Duodenal mucosa (tissue), 2 donors: ENCODE measurements at regions not wholly inside any gene's neighbourhood (a gene's known extent, or its start where the extent isn't known, plus 50 kb on each side); places are given as distances from the start of the nearest gene placed in this dataset.
"Not testable (repeated sequence)": the region's sequence is repeated elsewhere in the genome, so short reads cannot be mapped to it uniquely, and the experiment has no call there.

ENCODE experiments used
- H3K27ac ChIP-seq: one replicate; pipeline ENCODE4 v1.7.0; 2013; ENCODE audit warnings: low read depth, low read length
- H3K27me3 ChIP-seq, 2 donors: one replicate each; pipeline ENCODE4 v1.7.0; 2013; ENCODE audit warnings: low read length in 2 of 2, control low read depth in 1 of 2; ENCODE audit not compliant: insufficient read depth in 2 of 2, control insufficient read depth in 1 of 2
- H3K36me3 ChIP-seq, 2 donors: one replicate each; pipeline ENCODE4 v1.7.0; 2013; ENCODE audit warnings: low read length in 2 of 2, control low read depth in 1 of 2; ENCODE audit not compliant: insufficient read depth in 2 of 2, control insufficient read depth in 1 of 2
- H3K4me1 ChIP-seq, 2 donors: one replicate each; pipeline ENCODE4 v1.7.0; 2013; ENCODE audit warnings: low read length in 2 of 2, control low read depth in 1 of 2; ENCODE audit not compliant: insufficient read depth in 2 of 2, control insufficient read depth in 1 of 2
- H3K4me3 ChIP-seq, 2 donors: one replicate each; pipeline ENCODE4 v1.7.0; 2013; ENCODE audit warnings: low read length in 2 of 2, low read depth in 1 of 2
- H3K9ac ChIP-seq, 2 donors: one replicate each; pipeline ENCODE4 v1.7.0; 2013; ENCODE audit warnings: low read length in 2 of 2, low read depth in 1 of 2
- H3K9me3 ChIP-seq, 2 donors: one replicate each; pipeline ENCODE4 v1.7.0; 2013; ENCODE audit warnings: low read length in 2 of 2, control low read depth in 1 of 2; ENCODE audit not compliant: control insufficient read depth in 1 of 2

- Histone ChIP-seq H3K27ac (no peak overlapping the region), H3K4me1 (no peaks in the 10 kb centered on the region), H3K4me3 (no peak overlapping the region), H3K27me3 (no peaks in the 10 kb centered on the region), H3K9me3 (no peaks in the 10 kb centered on the region), H3K36me3 (no peaks in the 10 kb centered on the region), H3K9ac (no peak overlapping the region)
Measured at GRCh38 chr14:37746140-37746832, 150.9 kb downstream of the TTC6 start.

GRCh38 chr14:37753459-37753858 is 158.0 kb downstream of the TTC6 start:
- Histone ChIP-seq H3K27me3 (no peaks in the 10 kb centered on the region), H3K4me1 (no peaks in the 10 kb centered on the region), H3K4me3 (no peak overlapping the region), H3K9me3 (no peaks in the 10 kb centered on the region), H3K27ac (no peak overlapping the region), H3K9ac (no peak overlapping the region), H3K36me3 (no peaks in the 10 kb centered on the region)

GRCh38 chr14:37760275-37760674 is 164.8 kb downstream of the TTC6 start:
- not testable (repeated sequence) for H3K4me1 ChIP-seq, H3K4me3 ChIP-seq, H3K27me3 ChIP-seq, H3K27ac ChIP-seq, H3K36me3 ChIP-seq, H3K9me3 ChIP-seq, H3K9ac ChIP-seq

GRCh38 chr14:37763266-37763665 is 167.8 kb downstream of the TTC6 start:
- Histone ChIP-seq H3K9me3 (peaks cover 2 to 7% of the 10 kb centered on the region in 2 donors), H3K9ac (no peak overlapping the region), H3K4me3 (no peak overlapping the region), H3K4me1 (no peaks in the 10 kb centered on the region), H3K36me3 (no peaks in the 10 kb centered on the region), H3K27ac (no peak overlapping the region), H3K27me3 (no peaks in the 10 kb centered on the region)

GRCh38 chr14:37772283-37772682 is 176.9 kb downstream of the TTC6 start:
- not testable (repeated sequence) for H3K27me3 ChIP-seq, H3K4me1 ChIP-seq, H3K4me3 ChIP-seq, H3K9ac ChIP-seq, H3K27ac ChIP-seq, H3K9me3 ChIP-seq, H3K36me3 ChIP-seq

GRCh38 chr14:37776791-37777499 is 181.5 kb downstream of the TTC6 start:
- H3K9me3 ChIP-seq, result no peaks in the 10 kb centered on the region
- no peak overlapping the region for H3K4me3 ChIP-seq
- H3K4me1 ChIP-seq, result no peaks in the 10 kb centered on the region
- no peak overlapping the region for H3K9ac ChIP-seq
- H3K36me3 ChIP-seq, result no peaks in the 10 kb centered on the region
- no peak overlapping the region for H3K27ac ChIP-seq
- no peaks in the 10 kb centered on the region for H3K27me3 ChIP-seq

- no peak overlapping the region for H3K9ac ChIP-seq
Measured at GRCh38 chr14:37778135-37778943, 182.9 kb downstream of the TTC6 start.

GRCh38 chr14:37779480-37779879 is 184.1 kb downstream of the TTC6 start:
- Histone ChIP-seq H3K4me1 (no peaks in the 10 kb centered on the region), H3K4me3 (no peak overlapping the region), H3K27ac (no peak overlapping the region), H3K9ac (no peak overlapping the region), H3K9me3 (no peaks in the 10 kb centered on the region), H3K27me3 (no peaks in the 10 kb centered on the region), H3K36me3 (no peaks in the 10 kb centered on the region)

More at GRCh38 chr14:37778135-37778943, 182.9 kb downstream of the TTC6 start:
- Histone ChIP-seq H3K27ac (no peak overlapping the region), H3K27me3 (no peaks in the 10 kb centered on the region), H3K4me1 (no peaks in the 10 kb centered on the region), H3K9me3 (no peaks in the 10 kb centered on the region), H3K4me3 (no peak overlapping the region), H3K36me3 (no peaks in the 10 kb centered on the region)

GRCh38 chr14:37780731-37781130 is 185.3 kb downstream of the TTC6 start:
- not testable (repeated sequence) for H3K4me1 ChIP-seq, H3K4me3 ChIP-seq, H3K36me3 ChIP-seq, H3K9ac ChIP-seq, H3K27ac ChIP-seq, H3K27me3 ChIP-seq, H3K9me3 ChIP-seq

GRCh38 chr14:37784203-37784826 is 188.9 kb downstream of the TTC6 start:
- not testable (repeated sequence) for H3K9me3 ChIP-seq, H3K4me3 ChIP-seq

More at GRCh38 chr14:37784203-37784826, 188.9 kb downstream of the TTC6 start:
- H3K36me3 ChIP-seq, H3K27ac ChIP-seq, H3K4me1 ChIP-seq, H3K27me3 ChIP-seq, H3K9ac ChIP-seq: not testable (repeated sequence)
